GM04504 (cell line): ENCODE measurements at regions not wholly inside any gene's neighbourhood (a gene's known extent, or its start where the extent isn't known, plus 50 kb on each side); places are given as distances from the start of the nearest gene placed in this dataset.

Source experiments
- DNase-seq: peaks from one replicate; pipeline ENCODE4 v3.0.0-alpha.2; 2012; ENCODE audit warnings: low read depth

DNA sequence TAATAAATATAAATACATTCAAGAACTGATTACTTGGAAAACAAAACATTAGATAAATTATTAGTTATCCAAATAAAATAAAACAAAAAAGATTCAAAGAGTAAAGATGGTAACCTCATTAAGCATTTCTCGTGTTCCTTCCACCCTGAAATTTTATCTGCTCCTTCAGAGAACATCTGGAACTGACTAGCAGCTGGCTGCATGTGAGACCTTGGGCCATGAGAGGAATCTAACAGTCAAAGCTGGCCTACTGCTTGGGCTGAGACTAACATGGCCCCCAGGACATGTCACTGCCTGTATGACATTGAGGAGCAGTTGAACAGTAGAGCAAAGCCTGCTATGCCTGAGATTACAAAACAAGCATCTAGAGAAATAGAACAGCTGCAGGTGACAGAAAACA is 208.5 kb upstream of the ZSWIM2 start:
- no peak for DNase-seq

DNA sequence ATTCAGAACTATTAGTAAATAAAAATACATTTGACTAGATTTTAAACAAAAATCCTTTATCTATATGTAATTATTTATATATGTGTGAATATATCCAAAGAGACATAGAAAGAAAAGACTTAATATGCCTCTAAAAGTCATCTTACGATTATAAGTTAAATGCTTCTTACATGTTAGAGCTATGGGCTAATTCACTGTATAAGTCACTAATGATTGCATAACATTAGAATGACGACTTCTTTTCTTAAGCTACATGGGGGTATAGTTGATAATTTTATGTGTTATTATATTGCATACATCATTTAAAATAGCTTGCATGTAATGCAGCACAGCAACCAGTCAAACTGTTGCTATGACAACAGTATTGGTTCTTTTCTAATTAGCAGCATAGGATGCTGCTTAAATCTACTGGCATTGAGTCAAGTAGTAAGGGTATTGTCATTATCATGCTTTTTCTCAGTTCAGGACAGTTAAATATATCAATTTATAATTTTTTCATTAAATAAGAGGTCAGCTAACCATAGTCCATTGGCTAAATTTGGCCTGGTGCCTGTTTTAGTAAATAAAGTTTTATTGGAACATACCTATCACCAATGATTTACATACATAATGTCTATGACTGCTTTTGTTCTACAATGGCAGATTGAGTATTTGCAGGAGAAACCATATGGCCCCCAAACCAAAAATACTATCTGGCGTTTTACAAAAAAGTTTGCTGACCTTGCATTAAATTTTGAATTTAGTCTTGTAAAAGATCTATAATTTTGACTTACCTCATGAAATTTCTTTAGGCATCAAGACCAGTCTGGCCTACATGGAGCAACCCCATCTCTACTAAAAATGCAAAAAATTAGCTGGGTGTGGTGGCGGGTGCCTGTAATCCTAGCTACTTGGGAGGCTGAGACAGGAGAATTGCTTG is 207.7 kb upstream of the ZSWIM2 start:
- no peak for DNase-seq

DNA sequence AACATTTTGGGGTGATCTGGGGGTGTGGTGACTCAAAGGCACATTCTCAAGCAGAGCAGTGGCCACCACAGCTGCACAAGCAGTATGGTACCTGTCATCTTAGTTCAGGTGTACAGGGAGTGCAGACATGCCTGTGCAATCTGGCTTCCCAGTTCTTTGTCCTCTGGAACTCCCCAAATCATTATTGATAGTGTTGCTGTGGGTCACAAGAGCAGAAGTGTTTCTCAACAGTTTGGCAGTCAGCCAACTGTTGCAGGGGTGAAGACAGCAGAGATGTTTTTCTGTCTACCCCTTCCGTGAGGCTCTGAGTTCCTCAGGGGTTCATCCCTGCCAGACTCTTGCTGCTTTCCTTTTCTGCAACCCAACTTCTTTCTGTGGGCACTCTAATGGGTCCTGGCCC is 206.5 kb upstream of the ZSWIM2 start:
- DNase-seq, result no peak

DNA sequence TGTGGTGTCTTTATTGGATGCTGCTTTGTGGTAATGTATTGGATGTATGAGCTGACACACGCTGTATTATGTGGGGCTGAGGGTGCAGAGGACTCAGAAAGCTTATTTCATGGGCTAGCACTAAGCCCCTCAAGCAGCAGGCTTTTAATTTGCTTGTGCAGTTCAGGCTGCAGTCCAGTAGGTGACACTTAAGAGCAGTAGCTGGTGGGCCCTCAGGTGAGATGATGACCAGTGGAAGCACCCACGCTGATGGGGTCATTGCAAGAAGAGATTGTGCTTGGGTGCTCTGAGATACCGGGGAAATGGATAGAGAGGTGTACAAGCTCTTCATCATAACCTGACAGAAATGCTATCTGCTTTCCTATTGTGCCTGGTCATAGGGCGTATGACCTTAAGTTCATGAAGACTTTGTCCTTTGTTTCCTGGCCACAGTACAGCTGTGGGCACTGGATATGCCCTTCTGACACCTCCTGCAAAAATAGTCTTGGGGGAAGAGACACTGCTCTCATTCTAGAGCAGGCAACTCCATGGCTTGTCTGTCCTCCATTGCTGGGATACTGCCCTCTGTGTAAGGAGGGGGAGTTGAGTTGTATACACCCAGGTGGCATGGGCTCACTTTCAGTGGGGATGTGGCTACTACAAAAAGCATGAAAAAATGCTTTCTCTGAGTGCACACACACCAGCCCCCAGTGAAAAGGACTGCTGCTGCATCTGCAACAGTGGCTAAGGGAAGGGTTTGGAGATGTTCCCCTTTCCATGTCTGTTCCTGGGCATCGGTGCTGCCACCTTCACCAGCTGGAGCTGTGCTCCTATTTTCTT is 205.7 kb upstream of the ZSWIM2 start:
- no peak for DNase-seq

DNA sequence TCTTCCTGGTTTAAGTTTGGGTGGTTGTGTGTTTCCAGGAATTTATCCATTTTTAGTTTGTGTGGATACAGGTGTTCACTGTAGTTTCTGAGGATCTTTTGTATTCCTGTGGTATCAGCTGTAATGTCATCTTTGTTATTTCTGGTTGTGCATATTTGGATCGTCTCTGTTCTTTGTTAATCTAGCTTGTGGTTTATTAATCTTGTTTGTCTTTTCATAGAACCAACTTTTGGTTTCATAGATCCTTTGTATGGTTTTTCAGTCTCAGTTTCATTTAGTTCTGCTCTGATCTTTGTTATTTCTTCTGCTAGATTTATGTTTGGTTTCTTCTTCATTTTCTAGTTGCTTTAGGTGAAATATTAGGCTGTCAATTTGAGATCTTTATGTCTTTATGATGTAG is 202.4 kb upstream of the ZSWIM2 start:
- DNase-seq, result no peak

DNA sequence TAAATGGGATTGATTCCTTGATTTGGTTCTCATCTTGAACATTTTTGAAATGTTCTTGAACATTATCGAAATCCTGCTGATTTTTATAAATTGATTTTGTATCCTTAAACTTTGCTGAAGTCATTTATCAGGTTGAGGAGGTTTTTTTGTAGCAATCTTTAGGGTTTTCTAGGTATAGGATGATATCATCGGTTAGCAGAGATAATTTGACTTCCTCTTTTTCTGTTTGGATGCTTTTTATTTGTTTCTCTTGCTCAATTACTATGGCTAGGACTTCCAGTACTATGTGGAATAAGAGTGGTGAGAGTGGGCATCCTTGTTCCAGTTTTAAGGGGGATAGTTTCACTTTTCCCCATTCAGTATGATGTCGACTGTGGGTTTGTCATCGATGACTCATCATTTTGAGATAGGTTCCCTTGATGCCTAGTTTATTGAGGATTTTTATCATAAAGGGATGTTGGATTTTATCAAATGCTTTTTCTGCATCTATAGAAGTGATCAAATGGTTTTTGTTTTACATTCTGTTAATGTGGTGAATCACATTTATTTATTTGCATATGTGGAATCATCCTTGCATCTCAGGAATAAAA is 201.5 kb upstream of the ZSWIM2 start:
- DNase-seq, result no peak

DNA sequence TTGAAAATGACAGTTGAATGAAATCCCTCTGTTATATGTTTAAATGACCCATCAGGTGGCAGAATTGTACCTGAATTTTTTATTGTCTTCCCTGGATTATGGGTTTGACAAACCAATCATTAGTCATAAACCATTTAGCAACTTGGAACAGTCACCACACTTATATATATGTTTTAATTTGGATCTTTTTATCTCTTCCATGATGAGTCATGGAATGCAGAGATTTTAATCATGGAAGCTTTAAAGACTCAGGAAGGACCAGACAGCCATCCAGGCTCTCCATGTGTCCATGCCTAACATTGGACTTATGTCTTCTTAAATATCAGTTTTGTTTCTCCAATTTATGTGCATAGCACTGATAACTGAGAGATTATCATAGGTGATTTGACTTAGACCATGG is 188.3 kb upstream of the ZSWIM2 start:
- no peak for DNase-seq

DNA sequence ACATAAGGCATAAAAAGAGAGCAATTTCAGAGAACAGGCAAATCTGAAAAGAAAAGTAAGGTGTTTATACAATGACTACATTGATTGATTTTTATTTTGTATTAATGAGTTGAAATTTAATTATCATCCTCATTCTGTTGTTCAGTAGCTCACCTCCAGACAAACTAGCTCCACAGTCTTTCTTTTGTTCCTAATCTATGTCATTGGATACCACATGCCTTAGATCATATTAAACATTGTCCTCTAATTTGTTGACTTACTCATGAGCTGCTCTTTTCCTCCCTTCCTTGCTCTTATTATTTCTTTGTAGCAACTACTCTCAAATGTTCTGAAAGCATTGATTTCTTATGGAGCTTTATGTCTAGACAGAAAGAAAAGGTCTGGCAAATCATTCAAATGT is 185.5 kb upstream of the ZSWIM2 start:
- DNase-seq, result no peak

DNA sequence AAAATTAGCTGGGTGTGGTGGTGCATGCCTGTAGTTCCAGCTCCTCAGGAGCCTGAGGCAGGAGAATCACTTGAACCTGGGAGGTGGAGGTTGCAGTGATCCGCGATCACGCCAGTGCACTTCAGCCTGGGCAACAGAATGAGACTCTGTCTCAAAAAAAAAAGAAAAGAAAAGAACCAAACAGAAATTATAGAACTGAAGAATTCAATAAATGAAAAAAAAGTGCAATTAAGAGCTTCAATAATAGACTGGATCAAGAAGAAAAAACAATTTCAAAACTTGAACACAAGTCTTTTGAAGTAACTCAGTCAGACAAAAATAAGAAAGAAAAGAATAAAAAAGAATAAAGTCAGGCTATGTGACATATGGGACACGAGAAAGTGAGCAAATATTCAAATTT is 175.8 kb upstream of the ZSWIM2 start:
- no peak for DNase-seq

DNA sequence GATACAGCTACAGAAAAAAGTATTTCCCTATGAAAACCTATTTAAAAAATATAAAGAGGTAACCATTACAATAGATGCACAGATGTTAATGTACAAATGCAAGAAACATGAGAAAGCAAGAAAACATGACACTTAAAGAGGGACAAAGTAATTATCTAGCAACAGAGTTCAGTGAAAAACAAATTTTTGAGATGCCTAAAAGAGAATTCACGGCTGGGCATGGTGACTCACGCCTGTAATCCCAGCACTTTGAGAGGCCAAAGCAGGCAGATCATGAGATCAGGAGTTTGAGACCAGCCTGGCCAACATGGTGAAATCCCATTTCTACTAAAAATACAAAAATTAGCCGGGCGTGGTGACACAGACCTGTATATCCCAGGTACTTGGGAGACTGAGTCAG is 175.0 kb upstream of the ZSWIM2 start:
- peak; percentile 18 for DNase-seq

DNA sequence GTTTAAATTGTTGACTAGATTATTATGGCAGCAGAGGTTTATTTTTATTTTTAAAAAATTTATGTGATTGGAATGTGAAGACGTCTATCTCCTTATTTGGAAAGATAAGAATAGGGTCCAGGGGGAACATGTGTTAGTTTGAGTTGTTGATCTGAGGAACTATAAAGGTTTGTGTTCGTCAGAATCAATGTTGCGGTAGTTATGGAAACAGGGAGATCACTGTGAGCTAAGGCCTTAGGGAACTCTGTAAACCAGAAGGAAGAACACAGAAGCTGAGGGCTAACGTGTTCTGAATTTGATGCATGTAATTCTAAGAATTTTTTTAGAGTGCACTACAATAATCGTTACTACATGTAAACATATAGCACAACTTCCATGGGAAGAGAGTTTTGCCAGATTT is 168.5 kb upstream of the ZSWIM2 start:
- no peak for DNase-seq

DNA sequence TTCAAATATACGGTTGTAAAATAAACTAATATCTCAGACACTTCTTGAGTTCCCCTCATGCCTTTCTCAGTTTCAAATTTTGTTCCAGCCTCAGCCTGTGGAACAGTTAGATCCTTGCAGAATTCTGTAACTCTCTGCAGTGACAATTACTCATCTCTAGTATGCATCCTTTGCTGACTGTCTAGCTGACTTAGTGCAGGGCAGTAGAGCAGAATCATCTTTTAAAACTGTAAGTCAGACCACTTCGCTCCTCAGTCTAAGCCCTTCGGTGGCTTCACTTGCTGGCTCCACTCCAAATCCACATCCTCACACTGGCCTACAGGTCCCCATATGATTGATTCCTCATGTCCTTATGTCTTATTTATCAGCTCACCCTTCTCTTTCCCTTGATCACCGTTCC is 164.1 kb upstream of the ZSWIM2 start:
- no peak for DNase-seq

DNA sequence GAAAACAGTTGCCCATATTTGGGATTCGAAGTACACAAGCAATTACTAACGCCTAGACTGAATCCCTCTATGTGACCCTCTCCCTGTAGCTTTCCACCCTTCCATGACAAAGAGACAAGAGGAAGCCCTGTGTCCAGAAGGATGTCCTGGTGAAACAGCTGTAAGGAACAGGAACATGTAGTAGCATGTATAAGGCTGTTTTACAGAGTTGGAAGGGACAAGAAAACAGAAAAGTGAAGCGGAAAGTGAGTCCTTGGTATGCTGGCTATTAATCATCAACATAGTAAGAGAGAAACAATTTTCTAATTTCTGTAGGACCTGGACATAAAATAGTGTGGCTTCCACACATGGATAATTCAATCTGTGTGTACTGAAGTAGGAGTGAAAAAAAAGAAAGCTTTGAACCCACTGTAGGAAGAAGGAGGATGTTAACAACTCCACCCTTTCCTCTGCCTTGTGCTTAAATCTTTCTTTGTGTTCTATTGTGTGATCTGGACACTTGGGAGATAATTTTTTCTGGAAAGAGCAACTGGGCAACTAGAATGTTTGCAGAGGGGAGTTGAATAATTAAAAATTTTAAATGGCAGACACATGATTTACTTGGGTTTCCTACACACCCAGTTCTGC is 162.3 kb upstream of the ZSWIM2 start:
- DNase-seq, result no peak

DNA sequence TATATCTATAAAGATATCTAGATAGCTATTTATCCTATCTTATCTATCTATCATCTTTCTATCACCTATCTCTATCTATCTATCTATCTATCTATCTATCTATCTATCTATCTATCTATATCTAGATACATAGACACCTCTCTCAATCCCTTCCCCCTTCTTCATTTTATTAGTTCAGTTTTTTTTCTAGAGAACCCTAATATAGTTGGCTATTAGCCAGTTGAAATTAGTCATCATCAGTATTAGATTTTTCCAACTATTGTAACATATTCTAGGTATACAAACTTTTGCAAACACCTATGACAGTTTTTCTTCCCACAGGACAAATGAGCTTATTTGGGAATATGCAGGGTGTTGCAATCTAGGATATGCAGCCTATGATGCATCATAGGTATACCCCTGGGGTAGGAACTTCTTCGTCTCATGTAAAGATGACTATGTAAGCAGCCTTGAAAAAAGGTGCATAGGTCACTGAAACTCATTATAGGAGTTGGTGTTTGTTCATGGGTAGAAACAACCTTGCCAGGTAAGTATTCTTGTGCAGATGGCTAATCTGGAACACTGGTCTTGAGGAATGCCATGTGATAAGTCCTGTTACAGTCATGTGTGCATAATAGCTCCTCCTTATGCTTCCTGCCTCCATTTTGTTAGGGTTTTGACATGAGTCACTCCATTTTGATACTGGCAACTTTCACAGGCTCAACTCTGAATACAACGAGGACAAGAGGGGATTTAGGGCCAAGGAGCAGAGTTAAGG is 160.7 kb upstream of the ZSWIM2 start:
- DNase-seq, result no peak

DNA sequence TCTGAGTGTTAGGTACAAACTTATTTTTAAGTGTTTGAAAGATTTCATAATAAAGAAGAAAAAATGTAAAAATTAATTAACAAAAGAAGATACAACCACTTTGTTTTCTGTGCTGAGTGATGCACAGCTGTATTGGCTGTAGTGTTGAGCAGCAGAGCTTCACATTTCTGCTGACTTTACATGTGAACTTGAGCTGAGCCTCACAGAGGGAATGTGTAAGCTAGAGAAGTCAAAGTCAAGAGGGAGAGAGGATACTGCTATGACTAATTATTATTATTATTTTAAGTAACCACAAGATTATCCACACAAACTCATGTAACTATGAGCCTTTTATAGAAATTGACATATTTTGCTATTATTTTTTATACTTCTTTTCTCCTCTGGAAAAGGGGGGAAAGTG is 159.1 kb upstream of the ZSWIM2 start:
- no peak for DNase-seq

DNA sequence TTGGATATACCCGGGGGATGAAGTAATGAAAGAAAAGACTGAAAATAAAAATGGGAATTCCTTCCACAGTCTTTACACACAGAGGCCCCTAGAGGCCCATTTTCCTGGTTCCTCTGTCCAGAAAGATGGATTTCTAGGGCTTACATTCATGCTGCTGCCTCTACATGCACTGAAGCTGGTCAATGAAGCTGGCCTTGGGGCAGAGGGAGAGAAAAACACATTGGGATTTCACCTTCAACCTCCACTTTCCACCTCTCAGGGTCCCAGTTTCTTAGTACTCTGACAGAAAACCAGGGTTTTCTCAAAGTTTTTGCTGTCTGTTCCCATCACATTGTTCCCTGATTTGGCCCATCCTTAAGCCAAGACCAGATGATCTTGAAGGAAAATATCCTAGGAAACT is 154.6 kb upstream of the ZSWIM2 start:
- no peak for DNase-seq

DNA sequence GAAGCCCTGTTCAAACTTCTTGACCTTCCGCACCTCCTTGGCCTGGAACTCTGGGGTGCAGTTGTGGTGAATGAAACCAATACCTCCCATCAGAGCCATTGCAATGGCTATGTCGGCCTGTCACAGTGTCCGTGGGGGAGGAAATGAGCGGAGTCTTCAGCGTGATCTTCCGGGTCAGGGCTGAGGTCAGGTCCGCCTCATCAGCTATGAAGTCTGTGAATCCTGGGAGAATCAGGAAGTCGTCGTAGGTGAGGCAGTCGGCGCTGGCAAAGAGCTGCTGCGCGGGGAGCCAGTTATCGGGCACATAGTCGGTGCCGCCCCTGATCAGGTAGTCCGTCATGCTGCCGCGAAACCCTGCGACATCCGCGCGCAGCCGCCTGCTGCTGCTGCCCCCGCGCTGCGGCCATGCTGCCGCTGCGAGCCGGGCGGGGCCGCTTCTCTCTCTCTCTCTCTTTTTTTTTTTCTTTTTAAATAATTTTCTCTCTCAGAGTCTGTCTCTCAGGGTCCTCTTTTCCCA is 154.1 kb upstream of the ZSWIM2 start:
- no peak for DNase-seq

DNA sequence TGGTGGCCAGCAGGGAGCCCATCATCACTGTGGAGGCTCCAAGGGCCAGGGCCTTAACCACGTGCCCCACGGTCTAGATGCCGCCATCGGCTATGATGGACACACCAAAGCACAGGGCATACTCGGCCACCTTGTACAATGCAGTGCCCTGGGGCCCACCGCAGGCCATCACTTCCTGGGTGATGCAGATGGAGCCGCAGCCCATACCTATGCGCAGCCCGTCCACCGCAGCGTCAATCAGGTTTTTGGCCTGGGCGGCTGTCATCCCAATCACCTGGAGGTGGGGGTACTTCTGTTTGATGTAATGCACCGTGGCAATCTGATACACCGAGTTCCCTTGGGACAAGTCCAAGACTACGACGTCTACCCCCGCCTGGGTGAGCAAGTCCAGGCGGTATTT is 153.3 kb upstream of the ZSWIM2 start:
- DNase-seq, result no peak

DNA sequence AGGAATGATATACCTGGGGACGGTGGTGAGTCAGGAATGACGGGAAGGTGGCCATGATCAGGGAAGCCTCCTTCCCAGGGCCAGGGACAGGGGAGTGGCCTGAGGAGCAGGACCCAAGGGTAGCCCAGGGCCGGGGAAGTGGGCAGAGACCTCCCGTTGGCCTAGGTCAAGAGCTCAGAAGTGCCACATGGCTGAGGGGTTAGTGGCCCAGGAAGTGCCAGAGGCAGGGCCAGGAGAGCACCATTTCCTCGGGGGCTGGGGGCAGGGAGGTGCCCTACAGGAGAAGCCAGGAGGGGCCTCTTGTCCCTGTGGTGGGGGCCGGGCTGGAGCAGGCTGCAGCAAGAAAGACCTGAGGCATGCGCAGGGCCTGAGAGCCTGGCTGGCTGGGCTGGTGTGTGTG is 152.3 kb upstream of the ZSWIM2 start:
- DNase-seq, result no peak

DNA sequence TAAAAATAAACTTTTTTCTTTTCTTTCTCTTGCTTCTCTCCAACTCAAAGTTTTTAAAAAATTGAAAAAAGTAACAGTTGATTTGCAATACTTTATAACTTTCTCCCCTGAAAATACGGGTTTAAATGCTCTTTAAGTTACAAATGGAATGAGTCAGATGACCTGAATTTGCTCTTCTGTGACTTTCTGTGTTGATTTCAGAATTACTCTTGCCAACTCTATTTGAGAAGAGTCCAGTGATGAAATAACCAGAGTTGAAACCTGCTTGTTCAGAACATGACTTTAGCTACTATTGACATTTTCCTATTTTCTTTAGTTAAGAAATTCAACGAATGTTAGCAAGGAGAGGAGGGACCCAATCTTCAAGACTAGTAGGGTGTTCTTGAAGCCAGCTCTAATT is 146.1 kb upstream of the ZSWIM2 start:
- DNase-seq, result peak; percentile 10

DNA sequence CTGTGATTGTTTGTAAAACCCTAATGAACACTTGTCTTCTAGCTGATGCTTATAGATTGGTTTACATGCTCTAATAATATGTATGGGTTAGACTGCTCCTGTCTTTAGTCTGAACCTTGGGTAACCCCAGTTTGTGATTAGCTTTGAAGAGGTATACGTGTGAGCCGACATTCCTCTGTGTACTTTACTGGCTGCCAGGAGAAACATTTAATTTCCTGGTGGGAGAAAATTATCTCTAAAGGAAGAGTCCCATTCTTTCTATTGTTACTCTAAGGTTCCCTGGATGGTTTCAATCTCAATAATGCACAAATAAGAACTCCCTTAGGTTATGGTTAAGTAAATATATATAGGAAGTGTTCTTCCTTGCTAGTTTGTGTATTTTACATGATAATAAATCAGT is 143.6 kb upstream of the ZSWIM2 start:
- DNase-seq, result no peak
